Right atrium auricular region (tissue), 2 donors: ENCODE measurements at regions not wholly inside any gene's neighbourhood (a gene's known extent, or its start where the extent isn't known, plus 50 kb on each side); places are given as distances from the start of the nearest gene placed in this dataset.

Experiments used
- DNase-seq: peaks from one replicate; pipeline ENCODE4 v3.0.0-alpha.2; 2019; ENCODE audit warnings: low spot score
- H3K27ac ChIP-seq, 2 donors: fragments of 200-600 bp; sonication (generic); 1 replicate in 1 of 2; 2 replicates in 1 of 2; pipeline ENCODE4 v1.5.1; 2016 to 2019
- H3K27me3 ChIP-seq, 2 donors: fragments of 200-600 bp; sonication (generic); one replicate each; pipeline versions ENCODE4 v1.5.1 to v1.6.0; 2017 to 2019
- H3K36me3 ChIP-seq: fragments of 200-600 bp; sonication (generic); one replicate; pipeline ENCODE4 v1.5.1; 2016
- H3K4me1 ChIP-seq, 2 donors: fragments of 200-600 bp; sonication (generic); one replicate each; pipeline versions ENCODE4 v1.5.1 to v1.6.0; 2017 to 2019
- H3K4me3 ChIP-seq, 2 donors: fragments of 200-600 bp; sonication (generic); 1 replicate in 1 of 2; 2 replicates in 1 of 2; pipeline ENCODE4 v1.5.1; 2017 to 2019; ENCODE audit warnings: mild to moderate bottlenecking in 1 of 2, moderate library complexity in 1 of 2
- H3K9me3 ChIP-seq, 2 donors: fragments of 200-600 bp; sonication (generic); one replicate each; pipeline ENCODE4 v1.5.1; 2019
- TF ChIP-seq, protein P1 (sequence below), 2 donors: fragments of 200-600 bp; sonication (generic); IDR thresholded peaks; one replicate each; pipeline ENCODE4 v1.5.1; 2019; ENCODE audit warnings: antibody characterized with exemption in 2 of 2

DNA sequence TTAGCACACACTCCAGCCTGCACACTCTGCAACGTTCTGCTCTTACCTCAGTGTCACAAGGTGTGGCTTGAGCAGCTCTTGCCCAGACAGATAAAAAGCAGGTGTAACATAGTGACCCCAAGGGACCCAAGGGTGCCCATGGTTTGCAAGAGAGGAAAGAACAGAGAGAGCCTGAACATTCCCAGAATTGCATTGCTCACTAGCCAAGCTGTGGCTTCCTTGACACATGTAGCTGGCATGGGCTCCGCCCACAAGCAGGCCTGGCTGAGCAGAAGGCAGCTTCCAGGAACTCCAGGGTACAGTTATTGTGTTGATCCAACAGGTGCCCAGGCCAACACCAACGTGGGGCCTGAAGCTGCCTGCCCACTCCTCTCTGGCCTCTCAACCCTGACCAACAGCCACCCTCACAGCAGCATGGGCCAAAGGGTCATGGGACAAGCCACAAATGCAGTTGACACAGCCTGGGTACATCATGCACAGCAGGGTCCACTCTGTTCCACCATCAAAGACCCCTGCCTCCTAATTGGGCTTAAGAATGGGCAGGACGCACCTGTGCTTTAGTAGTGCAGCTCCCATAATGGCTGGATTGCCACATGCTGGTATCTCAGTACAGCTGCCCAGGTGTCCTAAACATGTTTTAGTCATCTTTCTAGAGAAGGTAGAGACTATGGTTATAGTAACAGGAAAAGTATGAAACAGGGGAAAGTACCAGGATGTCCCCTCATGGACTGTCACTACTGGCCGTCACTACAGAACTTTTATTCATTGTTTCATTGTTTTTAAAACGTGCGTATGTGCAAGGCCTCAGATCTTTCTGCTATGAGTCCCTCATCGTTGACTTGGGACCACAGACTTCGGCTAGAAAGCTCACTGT, 73.7 kb upstream of the ACSL1 start:
- DNase-seq, result no peak
- H3K4me1 ChIP-seq, result no peaks in the 10 kb centered on the region
- no peaks in the 10 kb centered on the region for H3K36me3 ChIP-seq
- TF ChIP-seq, protein P1, sequence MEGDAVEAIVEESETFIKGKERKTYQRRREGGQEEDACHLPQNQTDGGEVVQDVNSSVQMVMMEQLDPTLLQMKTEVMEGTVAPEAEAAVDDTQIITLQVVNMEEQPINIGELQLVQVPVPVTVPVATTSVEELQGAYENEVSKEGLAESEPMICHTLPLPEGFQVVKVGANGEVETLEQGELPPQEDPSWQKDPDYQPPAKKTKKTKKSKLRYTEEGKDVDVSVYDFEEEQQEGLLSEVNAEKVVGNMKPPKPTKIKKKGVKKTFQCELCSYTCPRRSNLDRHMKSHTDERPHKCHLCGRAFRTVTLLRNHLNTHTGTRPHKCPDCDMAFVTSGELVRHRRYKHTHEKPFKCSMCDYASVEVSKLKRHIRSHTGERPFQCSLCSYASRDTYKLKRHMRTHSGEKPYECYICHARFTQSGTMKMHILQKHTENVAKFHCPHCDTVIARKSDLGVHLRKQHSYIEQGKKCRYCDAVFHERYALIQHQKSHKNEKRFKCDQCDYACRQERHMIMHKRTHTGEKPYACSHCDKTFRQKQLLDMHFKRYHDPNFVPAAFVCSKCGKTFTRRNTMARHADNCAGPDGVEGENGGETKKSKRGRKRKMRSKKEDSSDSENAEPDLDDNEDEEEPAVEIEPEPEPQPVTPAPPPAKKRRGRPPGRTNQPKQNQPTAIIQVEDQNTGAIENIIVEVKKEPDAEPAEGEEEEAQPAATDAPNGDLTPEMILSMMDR (IDR thresholded peaks at IDR 0.05), result no peak
- H3K9me3 ChIP-seq, result no peaks in the 10 kb centered on the region
- no peak overlapping the region for H3K4me3 ChIP-seq
- no peak overlapping the region for H3K27ac ChIP-seq
- no peaks in the 10 kb centered on the region for H3K27me3 ChIP-seq

DNA sequence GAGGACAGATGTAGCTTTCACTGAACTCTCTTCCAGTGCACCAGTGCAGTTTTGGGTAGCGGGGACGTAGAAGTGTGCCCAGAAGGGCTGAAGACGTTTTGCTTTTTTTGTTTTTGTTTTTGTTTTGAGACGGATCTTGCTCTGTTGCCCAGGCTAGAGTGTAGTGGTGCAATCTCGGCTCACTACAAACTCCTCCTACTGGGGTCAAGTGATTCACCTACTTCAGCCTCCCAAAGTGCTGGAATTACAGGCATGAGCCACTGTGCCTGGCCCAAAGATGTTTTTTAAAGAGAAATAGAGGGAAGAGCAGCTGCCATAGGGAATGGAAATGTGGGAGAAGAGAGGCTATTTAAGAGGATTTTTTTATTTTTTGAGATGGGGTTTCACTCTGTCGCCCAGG, 74.4 kb upstream of the ACSL1 start:
- H3K4me1 ChIP-seq, result no peaks in the 10 kb centered on the region
- H3K4me3 ChIP-seq, result no peak overlapping the region
- TF ChIP-seq, protein P1 (IDR thresholded peaks at IDR 0.05), result no peak
- no peak overlapping the region for H3K27ac ChIP-seq
- no peak for DNase-seq
- H3K36me3 ChIP-seq, result no peaks in the 10 kb centered on the region
- H3K27me3 ChIP-seq, result no peaks in the 10 kb centered on the region
- no peaks in the 10 kb centered on the region for H3K9me3 ChIP-seq

DNA sequence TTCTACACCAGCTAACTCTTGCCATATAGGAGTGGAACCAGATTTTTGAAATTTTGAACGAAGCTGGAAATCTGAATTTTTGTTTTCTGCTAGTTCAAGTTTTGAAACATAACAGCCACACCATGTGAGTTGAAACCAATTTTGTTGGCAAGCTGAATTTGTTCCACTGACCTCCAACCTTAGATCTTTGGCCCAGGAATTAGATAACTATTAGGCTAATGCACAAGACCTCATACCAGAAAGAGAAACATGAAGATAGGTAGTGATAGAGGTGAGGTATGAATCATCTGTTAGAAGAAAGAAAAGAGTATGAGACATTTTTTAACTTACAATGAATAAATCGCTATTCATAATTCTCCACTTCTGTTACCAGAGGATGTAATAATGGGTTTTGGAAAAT, 76.8 kb upstream of the ACSL1 start:
- TF ChIP-seq, protein P1 (IDR thresholded peaks at IDR 0.05), result no peak
- no peak for DNase-seq
- no peak overlapping the region for H3K27ac ChIP-seq
- H3K4me3 ChIP-seq, result no peak overlapping the region
- H3K36me3 ChIP-seq, result no peaks in the 10 kb centered on the region
- no peaks in the 10 kb centered on the region for H3K27me3 ChIP-seq
- no peaks in the 10 kb centered on the region for H3K4me1 ChIP-seq
- no peaks in the 10 kb centered on the region for H3K9me3 ChIP-seq

DNA sequence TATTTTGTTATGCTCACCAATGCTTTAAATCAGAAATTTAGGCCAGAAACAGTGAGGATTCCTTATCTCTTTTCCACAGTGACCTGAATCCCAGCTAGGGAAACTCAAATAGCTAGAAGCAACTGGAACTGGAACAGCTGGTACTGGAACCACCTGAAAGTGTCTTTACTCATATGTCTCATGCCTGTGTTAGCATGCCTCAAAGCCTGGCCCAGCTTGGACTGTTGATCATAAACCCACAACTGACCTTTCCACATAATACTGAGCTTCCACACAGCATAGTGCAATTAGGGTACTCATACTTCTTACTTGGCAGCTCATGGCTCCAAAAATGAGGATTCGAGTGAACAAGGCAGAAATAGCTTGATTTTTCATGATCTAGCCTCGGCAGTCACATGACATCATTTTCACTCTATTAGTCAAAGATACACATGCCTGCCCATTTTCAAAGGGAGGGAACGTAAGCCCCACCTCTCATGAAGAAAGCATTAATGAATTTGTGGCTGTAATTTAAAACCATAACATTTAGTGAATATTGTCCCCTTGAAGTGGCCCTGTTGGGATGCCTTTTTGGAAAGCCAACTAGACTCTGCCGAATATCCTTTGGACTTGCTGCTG, 80.8 kb upstream of the ACSL1 start:
- no peak overlapping the region for H3K4me3 ChIP-seq
- no peaks in the 10 kb centered on the region for H3K9me3 ChIP-seq
- no peak for DNase-seq
- H3K4me1 ChIP-seq, result no peaks in the 10 kb centered on the region
- TF ChIP-seq, protein P1 (IDR thresholded peaks at IDR 0.05), result no peak
- H3K27ac ChIP-seq, result no peak overlapping the region
- no peaks in the 10 kb centered on the region for H3K27me3 ChIP-seq
- no peaks in the 10 kb centered on the region for H3K36me3 ChIP-seq

DNA sequence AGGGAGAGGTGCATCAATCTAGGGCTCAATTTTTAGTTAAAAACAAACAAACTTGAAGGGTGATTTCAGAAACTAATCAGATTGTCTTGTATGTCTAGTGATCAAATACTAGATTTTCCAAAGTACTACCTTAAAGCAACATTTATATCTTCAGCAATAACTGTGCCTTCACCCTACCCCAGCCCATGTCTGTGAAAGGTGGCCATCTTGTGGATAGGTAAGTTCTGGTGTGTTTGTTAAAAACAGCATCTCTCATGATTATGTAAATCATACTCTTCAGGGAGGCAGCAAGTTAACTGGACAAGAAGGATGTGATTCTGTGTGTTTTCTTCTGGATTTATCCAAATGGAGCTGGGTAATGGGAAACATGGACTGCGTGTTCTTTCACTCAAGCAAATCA, 81.4 kb upstream of the ACSL1 start:
- no peak for DNase-seq
- TF ChIP-seq, protein P1 (IDR thresholded peaks at IDR 0.05), result no peak
- no peaks in the 10 kb centered on the region for H3K27me3 ChIP-seq
- H3K4me1 ChIP-seq, result no peaks in the 10 kb centered on the region
- no peaks in the 10 kb centered on the region for H3K36me3 ChIP-seq
- H3K27ac ChIP-seq, result no peak overlapping the region
- H3K4me3 ChIP-seq, result no peak overlapping the region
- peaks cover 3% of the 10 kb centered on the region in 2 donors for H3K9me3 ChIP-seq
